HepG2 (cell line): ENCODE measurements at regions not wholly inside any gene's neighbourhood (a gene's known extent, or its start where the extent isn't known, plus 50 kb on each side); places are given as distances from the start of the nearest gene placed in this dataset.

Experiments
- ATAC-seq: fragments of 200-7000 bp; cut with Tn5 transposase; 3 replicates; pipeline ENCODE4 v1.9.1; 2020; ENCODE audit warnings: mild to moderate bottlenecking, moderate library complexity
- BruUV-seq: library from RNA; stranded (reverse); fragments of 400-500 nt; replicated peaks from 2 replicates; lab custom pipeline; 2021; lab: Mats Ljungman, UMichigan
- CTCF ChIA-PET: fragments of 300-600 bp; formaldehyde crosslinking; extraction: SDS; loops from one replicate; lab custom pipeline; 2021; ENCODE audit warnings: low total read pairs, inconsistent platforms, low intra/inter-chr PET ratio; lab: Yijun Ruan, JAX
- POLR2A ChIA-PET: fragments of 350-600 bp; sonication (Branson Sonifier 250); formaldehyde crosslinking; loops from one replicate; lab custom pipeline; 2020; ENCODE audit warnings: antibody characterized with exemption, inconsistent platforms; lab: Yijun Ruan, JAX
- DNase-seq: peaks from one replicate; pipeline ENCODE4 v3.0.0-alpha.2; 2015; ENCODE audit warnings: low spot score
- FAIRE-seq: peaks from 3 replicates; lab custom pipeline; 2011; peaks lifted over from hg19 to GRCh38; lab: Jason Lieb, UNC
- H2AFZ ChIP-seq: one replicate; pipeline ENCODE4 v1.6.1; 2011; ENCODE audit warnings: low read length, inconsistent platforms
- H3K27ac ChIP-seq: fragments of 300-600 bp; 3 replicates; pipeline ENCODE4 v1.8.0; 2011; ENCODE audit warnings: mixed run types, mild to moderate bottlenecking, mixed read lengths, low read length, inconsistent platforms; ENCODE audit not compliant: insufficient read depth; ENCODE audit errors: extremely low read length
- H3K27me3 ChIP-seq, 2 experiments: fragments of 200-600 bp in 1 of 2; 2 replicates in 1 of 2; 3 replicates in 1 of 2; pipeline versions ENCODE4 v1.6.0 to v1.8.0; 2011; ENCODE audit warnings: low read length in 2 of 2, mild to moderate bottlenecking in 2 of 2, moderate library complexity in 2 of 2, inconsistent platforms in 1 of 2; ENCODE audit not compliant: insufficient read depth in 2 of 2, control insufficient read depth in 1 of 2
- H3K36me3 ChIP-seq, 2 experiments: fragments of 200-600 bp in 1 of 2; replicated peaks in 1 of 2; 2 replicates in 1 of 2; 3 replicates in 1 of 2; pipeline versions ENCODE4 v1.5.1 to v1.8.0; 2011; ENCODE audit warnings: low read length in 2 of 2, inconsistent platforms in 1 of 2; ENCODE audit not compliant: insufficient read depth in 2 of 2, control insufficient read depth in 1 of 2
- H3K4me1 ChIP-seq: 2 replicates; pipeline ENCODE4 v1.5.1; 2012; ENCODE audit warnings: low read length, inconsistent platforms; ENCODE audit not compliant: insufficient read depth
- H3K4me2 ChIP-seq: 2 replicates; pipeline ENCODE4 v1.6.0; 2011; ENCODE audit warnings: low read depth, low read length, inconsistent platforms
- H3K4me3 ChIP-seq, 3 experiments: fragments of 200-600 bp in 1 of 3; sonication (generic), shearing (Covaris generic) in 1 of 3; replicated peaks in 1 of 3; 2 replicates each; pipeline ENCODE4 v1.5.1; 2011 to 2016; ENCODE audit warnings: low read length in 3 of 3, inconsistent platforms in 2 of 3, low read depth in 2 of 3, mild to moderate bottlenecking in 2 of 3, control low read depth in 1 of 3, mixed read lengths in 1 of 3; ENCODE audit not compliant: insufficient read depth in 1 of 3
- H3K79me2 ChIP-seq: one replicate; pipeline ENCODE4 v1.6.1; 2011; ENCODE audit warnings: low read length, inconsistent platforms; ENCODE audit not compliant: insufficient read depth
- H3K9ac ChIP-seq: 2 replicates; pipeline ENCODE4 v1.6.0; 2011; ENCODE audit warnings: mild to moderate bottlenecking, low read depth, low read length, inconsistent platforms; ENCODE audit not compliant: insufficient read depth
- H3K9me3 ChIP-seq: 2 replicates; pipeline ENCODE4 v1.5.1; 2012; ENCODE audit warnings: mild to moderate bottlenecking, low read length
- H4K20me1 ChIP-seq: 2 replicates; pipeline ENCODE4 v1.6.0; 2011; ENCODE audit warnings: inconsistent platforms, mild to moderate bottlenecking, low read length, moderate library complexity; ENCODE audit not compliant: insufficient read depth
- EED ChIP-seq: sonication (generic); formaldehyde crosslinking; IDR thresholded peaks from 2 replicates; pipeline ENCODE4 v1.5.0; 2020; ENCODE audit warnings: mild to moderate bottlenecking, missing genetic modification reagents
- GATA4 ChIP-seq: sonication (generic); IDR thresholded peaks from 2 replicates; pipeline ENCODE4 v1.6.1; 2016; ENCODE audit warnings: antibody characterized with exemption, low read depth, borderline replicate concordance
- GLMP ChIP-seq: sonication (generic); formaldehyde crosslinking; IDR thresholded peaks from 2 replicates; pipeline ENCODE4 v1.9.0; 2021; ENCODE audit warnings: missing genetic modification reagents, mild to moderate bottlenecking, borderline replicate concordance
- RERE ChIP-seq: IDR thresholded peaks from 2 replicates; pipeline ENCODE4 v1.6.1; 2016; ENCODE audit warnings: low read depth, missing genetic modification reagents, missing compliant biosample characterization
- ZNF44 ChIP-seq: sonication (generic); formaldehyde crosslinking; IDR thresholded peaks from 2 replicates; pipeline ENCODE4 v1.5.1; 2020; ENCODE audit warnings: mild to moderate bottlenecking, missing genetic modification reagents
- WGBS: methylation state at CpG from one replicate; pipeline ENCODE4 v1.1.6; 2017; ENCODE audit warnings: low lambda C conversion rate; 5-methylcytosine and 5-hydroxymethylcytosine counted together
- in situ Hi-C: cut with HindIII; loops from 2 replicates; pipeline ENCODE4 v1.10.0; 2017; ENCODE audit warnings: low pct_unique_long_range_greater_than_20kb; ENCODE audit not compliant: extremely low pct_ligation_motif_present
- intact Hi-C: fragments of 100-400 bp; cut with micrococcal nuclease; formaldehyde crosslinking; loops from one replicate; pipeline ENCODE4 v1.10.0; 2022; ENCODE audit not compliant: unreplicated experiment

GRCh38 chr17:10987786-10988185, 149.9 kb upstream of the PIRT start (continued):
- no peak for TF ChIP-seq GATA4
- no peak for TF ChIP-seq RERE (CRISPR knock-in tag)
- no peak for TF ChIP-seq EED (CRISPR knock-in tag)
- no peak for TF ChIP-seq ZNF44

GRCh38 chr17:10984220-10984619, 146.3 kb upstream of the PIRT start:
- Histone ChIP-seq H4K20me1 (no peaks in the 10 kb centered on the region), H3K79me2 (no peaks in the 10 kb centered on the region), H3K27me3 (no peaks in the 10 kb centered on the region), H3K9ac (no peak overlapping the region), H3K4me3 (no peak overlapping the region), H3K9me3 (no peaks in the 10 kb centered on the region), H3K27ac (no peak overlapping the region), H3K36me3 (no peaks in the 10 kb centered on the region), H2AFZ (no peak overlapping the region), H3K4me1 (no peaks in the 10 kb centered on the region), H3K4me2 (no peak overlapping the region)
- no peak for TF ChIP-seq GLMP
- WGBS: 0% methylated on average over 3 of the region's 3 CpGs
- ATAC-seq (no peak), DNase-seq (no peak), FAIRE-seq (no peak)
- CTCF ChIA-PET: no interaction called here
- intact Hi-C loops: no loop called here
- POLR2A ChIA-PET: no interaction called here
- BruUV-seq: no TSS peak
- in situ Hi-C loops: no loop called here
